Psoas muscle (tissue), 7 donors: ENCODE measurements at regions not wholly inside any gene's neighbourhood (a gene's known extent, or its start where the extent isn't known, plus 50 kb on each side); places are given as distances from the start of the nearest gene placed in this dataset.
"Not testable (repeated sequence)": the region's sequence is repeated elsewhere in the genome, so short reads cannot be mapped to it uniquely, and the experiment has no call there.

Source experiments
- ATAC-seq, 4 donors: fragments of 200-7000 bp; cut with Tn5 transposase; one replicate each; pipeline ENCODE4 v1.9.1; 2020; ENCODE audit warnings: moderate library complexity in 3 of 4, mild to moderate bottlenecking in 2 of 4
- DNase-seq, 2 donors: peaks; one replicate each; pipeline ENCODE4 v3.0.0-alpha.2; 2020
- H3K27ac ChIP-seq: fragments of 200-600 bp; one replicate; pipeline ENCODE4 v1.8.0; 2022
- H3K27me3 ChIP-seq, 3 donors: fragments of 200-600 bp in 1 of 3; one replicate each; pipeline versions ENCODE4 v1.6.1 to v1.8.0; 2013 to 2022; ENCODE audit warnings: low read length in 2 of 3, mild to moderate bottlenecking in 2 of 3, moderate library complexity in 1 of 3; ENCODE audit not compliant: insufficient read depth in 3 of 3
- H3K36me3 ChIP-seq, 2 donors: fragments of 200-600 bp in 1 of 2; one replicate each; pipeline versions ENCODE4 v1.6.1 to v1.8.0; 2013 to 2022; ENCODE audit warnings: low read depth in 1 of 2, mild to moderate bottlenecking in 1 of 2, moderate library complexity in 1 of 2; ENCODE audit not compliant: insufficient read depth in 1 of 2
- H3K4me1 ChIP-seq: fragments of 200-600 bp; one replicate; pipeline ENCODE4 v1.8.0; 2022
- H3K4me3 ChIP-seq: fragments of 200-600 bp; one replicate; pipeline ENCODE4 v1.8.0; 2022; ENCODE audit warnings: mild to moderate bottlenecking
- H3K9me3 ChIP-seq: fragments of 200-600 bp; one replicate; pipeline ENCODE4 v1.8.0; 2022
- WGBS, 3 donors: extraction: QIAGEN DNeasy Blood & Tissue Kit; methylation state at CpG; one replicate each; pipeline versions ENCODE4 v1.1.6 to v1.1.7; 2013; 5-methylcytosine and 5-hydroxymethylcytosine counted together
- intact Hi-C, 2 donors: fragments of 100-400 bp; cut with DNase I; formaldehyde crosslinking; loops; one replicate each; pipeline versions ENCODE4 v1.11.0 to v1.14.2; 2022
- TF ChIP-seq, protein P1 (sequence below): fragments of 200-600 bp; IDR thresholded peaks from one replicate; pipeline ENCODE4 v1.8.0; 2022; ENCODE audit warnings: antibody characterized with exemption
- donor health status: healthy with polysubstance abuse.
- donor health status: DM: no; HTN: no; CAD: no; lungs with moderate emphysema.
- donor health status: Bipolar disorder and iron deficiency.
- donor health status: healthy.
- donor health status: DM: yes; HTN: yes; CAD: no.
- donor health status: DM: no; HTN: no; CAD: no.
- donor health status: DM: yes; HTN: yes; CAD: no.

DNA sequence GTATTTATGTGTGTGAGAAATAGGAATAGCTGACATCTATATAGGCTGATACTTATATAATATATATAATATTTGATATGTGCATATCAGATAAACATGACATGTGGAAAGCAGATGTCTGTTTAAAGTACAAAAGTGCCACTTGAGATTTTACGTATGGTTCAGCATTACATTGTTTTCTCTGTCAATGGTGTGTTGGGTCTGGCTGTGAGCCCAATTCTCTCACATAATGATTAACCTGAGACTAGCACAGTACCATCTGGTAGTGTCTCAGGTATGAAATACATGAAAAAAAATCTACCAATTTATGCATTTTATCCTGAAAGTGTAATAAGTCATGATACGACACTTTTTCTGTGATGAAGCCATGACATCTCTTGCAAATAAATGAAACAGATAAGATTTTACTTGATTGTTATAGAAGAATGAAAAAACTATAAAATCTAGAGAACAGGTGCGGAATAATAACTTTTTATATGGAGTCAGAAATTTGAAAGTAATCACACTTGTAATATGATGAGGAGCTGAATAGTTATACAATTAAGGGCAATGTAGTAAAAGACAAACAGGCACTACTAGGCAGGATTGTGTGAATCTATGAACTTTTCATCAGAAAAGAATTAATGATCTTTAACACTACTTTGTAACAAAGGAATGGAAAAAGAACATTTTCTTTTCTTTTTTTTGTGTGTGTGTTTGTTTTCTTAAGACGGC, 1405.0 kb downstream of the OLFM4 start:
- TF ChIP-seq, protein P1, sequence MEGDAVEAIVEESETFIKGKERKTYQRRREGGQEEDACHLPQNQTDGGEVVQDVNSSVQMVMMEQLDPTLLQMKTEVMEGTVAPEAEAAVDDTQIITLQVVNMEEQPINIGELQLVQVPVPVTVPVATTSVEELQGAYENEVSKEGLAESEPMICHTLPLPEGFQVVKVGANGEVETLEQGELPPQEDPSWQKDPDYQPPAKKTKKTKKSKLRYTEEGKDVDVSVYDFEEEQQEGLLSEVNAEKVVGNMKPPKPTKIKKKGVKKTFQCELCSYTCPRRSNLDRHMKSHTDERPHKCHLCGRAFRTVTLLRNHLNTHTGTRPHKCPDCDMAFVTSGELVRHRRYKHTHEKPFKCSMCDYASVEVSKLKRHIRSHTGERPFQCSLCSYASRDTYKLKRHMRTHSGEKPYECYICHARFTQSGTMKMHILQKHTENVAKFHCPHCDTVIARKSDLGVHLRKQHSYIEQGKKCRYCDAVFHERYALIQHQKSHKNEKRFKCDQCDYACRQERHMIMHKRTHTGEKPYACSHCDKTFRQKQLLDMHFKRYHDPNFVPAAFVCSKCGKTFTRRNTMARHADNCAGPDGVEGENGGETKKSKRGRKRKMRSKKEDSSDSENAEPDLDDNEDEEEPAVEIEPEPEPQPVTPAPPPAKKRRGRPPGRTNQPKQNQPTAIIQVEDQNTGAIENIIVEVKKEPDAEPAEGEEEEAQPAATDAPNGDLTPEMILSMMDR: no peak
- no peaks in the 10 kb centered on the region for H3K9me3 ChIP-seq
- DNase-seq: no peak
- H3K27me3 ChIP-seq: no peaks in the 10 kb centered on the region
- no peak overlapping the region for H3K4me3 ChIP-seq
- H3K4me1 ChIP-seq: no peaks in the 10 kb centered on the region
- H3K27ac ChIP-seq: no peak overlapping the region
- ATAC-seq: no peak
- 81 to 84% (median 81%) methylated on average over 4 of the region's 4 CpGs for WGBS, 3 donors
- no peaks in the 10 kb centered on the region for H3K36me3 ChIP-seq
- intact Hi-C loops: no loop called here

DNA sequence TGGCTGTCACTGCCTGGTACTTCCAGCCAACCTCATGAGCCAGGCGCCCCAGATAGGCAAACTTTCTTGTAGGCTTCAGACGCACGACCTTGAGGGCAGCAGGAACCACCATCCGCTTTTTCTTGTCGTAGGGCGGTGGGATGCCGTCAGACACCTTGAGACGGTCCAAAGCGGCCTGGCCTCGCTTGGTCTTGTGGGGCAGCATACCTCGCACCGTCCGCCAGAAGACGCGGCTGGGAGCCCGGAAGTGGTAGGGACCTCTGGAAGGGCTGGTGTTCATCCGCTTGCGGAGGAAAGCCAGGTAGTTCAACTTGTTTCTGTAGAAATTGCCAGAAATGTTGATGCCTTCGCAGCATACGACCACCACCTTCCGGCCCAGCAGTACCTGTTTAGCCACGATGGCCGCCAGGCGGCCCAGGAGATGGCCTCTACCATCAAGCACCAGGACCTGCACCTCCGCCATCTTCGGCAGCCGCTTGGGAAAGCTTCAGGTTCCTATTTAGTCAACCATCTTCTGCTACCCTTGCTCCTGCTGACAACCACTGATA, 1412.3 kb downstream of the OLFM4 start:
- ATAC-seq, H3K9me3 ChIP-seq, H3K4me1 ChIP-seq, H3K4me3 ChIP-seq, DNase-seq, H3K27me3 ChIP-seq, H3K27ac ChIP-seq, intact Hi-C loops, H3K36me3 ChIP-seq: not testable (repeated sequence)
- WGBS, 3 donors: 94 to 98% (median 96%) methylated on average over 26 to 27 of the region's 27 CpGs

DNA sequence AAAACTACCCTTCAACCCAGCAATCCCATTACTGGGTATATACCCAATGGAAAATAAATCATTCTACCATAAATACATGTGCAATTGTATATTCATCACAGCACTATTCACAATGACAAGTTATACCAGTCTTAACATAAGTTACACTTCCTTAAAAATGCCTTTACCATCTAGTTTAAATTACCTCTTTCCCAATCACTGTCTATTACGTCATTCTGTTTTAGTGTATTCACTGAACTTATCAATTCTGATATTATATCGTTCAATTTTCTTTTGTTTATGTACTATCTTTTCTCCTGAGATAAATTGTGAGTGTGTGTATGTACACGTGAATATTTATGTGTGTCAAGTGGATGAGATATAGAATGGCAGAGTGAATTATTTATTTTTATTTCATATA, 1416.8 kb downstream of the OLFM4 start:
- H3K27ac ChIP-seq: no peak overlapping the region
- H3K27me3 ChIP-seq: no peaks in the 10 kb centered on the region
- no peaks in the 10 kb centered on the region for H3K4me1 ChIP-seq
- no peak overlapping the region for H3K4me3 ChIP-seq
- no peaks in the 10 kb centered on the region for H3K9me3 ChIP-seq
- no peak for ATAC-seq
- DNase-seq: no peak
- no peaks in the 10 kb centered on the region for H3K36me3 ChIP-seq
- 62 to 81% (median 80%) methylated on average over 3 of the region's 3 CpGs for WGBS, 3 donors
- TF ChIP-seq, protein P1: no peak
- intact Hi-C loops: no loop called here

DNA sequence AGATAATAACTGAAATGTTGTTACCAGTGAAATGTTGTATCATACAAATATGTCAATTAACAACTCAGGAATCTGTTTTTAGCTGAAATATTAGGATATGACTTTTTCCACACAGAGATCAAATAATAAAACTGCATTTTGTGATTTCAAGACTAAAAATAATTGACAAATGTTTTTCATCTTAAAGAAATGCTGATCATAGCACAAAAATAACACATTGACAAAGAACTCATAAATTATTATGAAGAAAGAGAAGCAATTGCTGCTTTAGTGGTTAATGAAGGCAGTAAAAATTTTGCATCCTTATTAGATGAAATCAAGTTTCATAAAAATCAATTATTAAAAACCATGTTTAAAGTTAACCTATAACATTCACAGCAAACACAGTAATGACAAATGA, 1417.3 kb downstream of the OLFM4 start:
- H3K4me1 ChIP-seq: no peaks in the 10 kb centered on the region
- H3K9me3 ChIP-seq: no peaks in the 10 kb centered on the region
- H3K27me3 ChIP-seq: no peaks in the 10 kb centered on the region
- H3K27ac ChIP-seq: no peak overlapping the region
- TF ChIP-seq, protein P1: no peak
- DNase-seq (no peak), ATAC-seq (no peak)
- no peak overlapping the region for H3K4me3 ChIP-seq
- intact Hi-C loops: no loop called here
- H3K36me3 ChIP-seq: no peaks in the 10 kb centered on the region

DNA sequence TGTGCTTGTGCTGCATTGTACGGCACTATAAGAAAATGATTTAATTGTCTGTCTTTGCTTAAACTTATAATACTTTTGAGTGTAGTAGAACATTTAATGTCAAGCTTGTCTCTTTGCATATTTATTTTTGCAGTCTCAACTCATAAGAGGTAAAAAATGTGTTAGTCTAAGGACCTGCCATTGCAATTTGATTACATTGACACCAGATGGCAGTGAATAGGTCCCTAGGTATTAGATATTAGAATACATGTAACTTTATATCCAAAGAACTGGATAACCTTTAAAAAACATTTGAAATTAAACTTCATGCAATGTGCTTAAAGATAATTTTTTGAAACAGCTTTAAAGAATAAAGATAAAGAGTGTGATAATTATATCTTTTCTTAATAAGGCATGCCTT, 1421.3 kb downstream of the OLFM4 start:
- H3K9me3 ChIP-seq: no peaks in the 10 kb centered on the region
- H3K4me3 ChIP-seq: no peak overlapping the region
- H3K27me3 ChIP-seq: no peaks in the 10 kb centered on the region
- ATAC-seq: no peak
- H3K4me1 ChIP-seq: no peaks in the 10 kb centered on the region
- intact Hi-C loops: no loop called here
- WGBS, 3 donors: 86 to 92% (median 91%) methylated on average over 1 of the region's 1 CpG
- no peak overlapping the region for H3K27ac ChIP-seq
- DNase-seq: no peak
- TF ChIP-seq, protein P1: no peak
- no peaks in the 10 kb centered on the region for H3K36me3 ChIP-seq
